H1 (cell line): ENCODE measurements at regions not wholly inside any gene's neighbourhood (a gene's known extent, or its start where the extent isn't known, plus 50 kb on each side); places are given as distances from the start of the nearest gene placed in this dataset.

Experiments used
- EGR1 ChIP-seq: IDR thresholded peaks from 2 replicates; pipeline ENCODE4 v1.6.1; 2011; ENCODE audit warnings: low read depth, low read length, borderline replicate concordance
- EZH2 ChIP-seq: fragments of 200-600 bp; sonication (generic); IDR thresholded peaks from 2 replicates; pipeline ENCODE4 v1.7.1; 2012; ENCODE audit warnings: low read depth, mild to moderate bottlenecking, moderate library complexity, low read length, inconsistent platforms; ENCODE audit not compliant: severe bottlenecking
- GABPA ChIP-seq: IDR thresholded peaks from 2 replicates; pipeline ENCODE4 v1.6.1; 2011; ENCODE audit warnings: mild to moderate bottlenecking, low read length, moderate library complexity, borderline replicate concordance; ENCODE audit not compliant: insufficient read depth
- JUN ChIP-seq: IDR thresholded peaks from 2 replicates; pipeline ENCODE4 v1.6.1; 2011; ENCODE audit warnings: low read depth, mild to moderate bottlenecking, improper control_type of control experiment, low read length
- JUND ChIP-seq: IDR thresholded peaks from 2 replicates; pipeline ENCODE4 v1.6.1; 2011; ENCODE audit warnings: mild to moderate bottlenecking, improper control_type of control experiment, low read length
- POLR2A ChIP-seq, 2 experiments: IDR thresholded peaks; 1 replicate in 1 of 2; 2 replicates in 1 of 2; pipeline ENCODE4 v1.6.1; 2011; ENCODE audit warnings: low read depth in 2 of 2, low read length in 2 of 2, mild to moderate bottlenecking in 2 of 2; ENCODE audit errors: control extremely low read depth in 1 of 2
- POLR2AphosphoS5 ChIP-seq: IDR thresholded peaks from 2 replicates; pipeline ENCODE4 v1.6.1; 2011; ENCODE audit warnings: low read depth, low read length
- SP1 ChIP-seq: IDR thresholded peaks from 2 replicates; pipeline ENCODE4 v1.6.1; 2011; ENCODE audit warnings: low read depth, low read length
- SRF ChIP-seq: IDR thresholded peaks from 2 replicates; pipeline ENCODE4 v1.6.1; 2011; ENCODE audit warnings: mild to moderate bottlenecking, low read depth, low read length, moderate library complexity
- TBP ChIP-seq: IDR thresholded peaks from 2 replicates; pipeline ENCODE4 v1.6.1; 2011; ENCODE audit warnings: low read depth, low read length, improper control_type of control experiment
- TF ChIP-seq, protein P1 (sequence below), 3 experiments: IDR thresholded peaks; 1 replicate in 2 of 3; 2 replicates in 1 of 3; pipeline versions ENCODE4 v1.5.1 to v1.6.1; 2011; ENCODE audit warnings: low read length in 3 of 3, mild to moderate bottlenecking in 3 of 3, inconsistent platforms in 2 of 3, low read depth in 1 of 3, moderate library complexity in 1 of 3; ENCODE audit not compliant: insufficient read depth in 1 of 3; ENCODE audit errors: control extremely low read depth in 1 of 3
- TF ChIP-seq, protein P2 (sequence below): IDR thresholded peaks from 2 replicates; pipeline ENCODE4 v1.6.1; 2011; ENCODE audit warnings: low read length, improper control_type of control experiment

DNA sequence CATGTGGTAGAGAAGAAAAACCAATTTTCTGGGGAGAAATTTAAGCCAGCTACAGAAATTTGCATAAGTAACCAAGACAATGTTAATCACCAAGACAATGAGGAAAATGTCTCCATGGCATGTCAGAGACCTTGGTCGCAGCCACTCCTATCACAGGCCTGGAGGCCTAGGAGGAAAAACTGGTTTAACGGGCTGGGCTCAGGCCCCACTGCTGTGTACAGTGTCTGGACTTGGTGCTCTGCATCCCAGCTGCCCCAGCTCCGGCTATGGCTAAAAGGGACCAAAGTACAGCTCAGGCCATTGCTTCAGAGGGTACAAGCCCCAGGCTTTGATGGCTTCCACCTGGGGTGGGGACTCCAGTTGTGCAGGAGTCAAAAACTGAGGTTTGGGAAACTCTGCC, 1075.1 kb upstream of the CDH18 start:
- TF ChIP-seq TBP (no peak), EZH2 (no peak), SRF (no peak), POLR2A (IDR thresholded peaks at IDR 0.05; ENCODE audit: control extremely low read depth in 1 of 2, low read depth in 2 of 2, low read length in 2 of 2) (no peak), JUN (no peak), GABPA (no peak), SP1 (no peak), POLR2AphosphoS5 (no peak), EGR1 (no peak), JUND (no peak)
- TF ChIP-seq, protein P1, sequence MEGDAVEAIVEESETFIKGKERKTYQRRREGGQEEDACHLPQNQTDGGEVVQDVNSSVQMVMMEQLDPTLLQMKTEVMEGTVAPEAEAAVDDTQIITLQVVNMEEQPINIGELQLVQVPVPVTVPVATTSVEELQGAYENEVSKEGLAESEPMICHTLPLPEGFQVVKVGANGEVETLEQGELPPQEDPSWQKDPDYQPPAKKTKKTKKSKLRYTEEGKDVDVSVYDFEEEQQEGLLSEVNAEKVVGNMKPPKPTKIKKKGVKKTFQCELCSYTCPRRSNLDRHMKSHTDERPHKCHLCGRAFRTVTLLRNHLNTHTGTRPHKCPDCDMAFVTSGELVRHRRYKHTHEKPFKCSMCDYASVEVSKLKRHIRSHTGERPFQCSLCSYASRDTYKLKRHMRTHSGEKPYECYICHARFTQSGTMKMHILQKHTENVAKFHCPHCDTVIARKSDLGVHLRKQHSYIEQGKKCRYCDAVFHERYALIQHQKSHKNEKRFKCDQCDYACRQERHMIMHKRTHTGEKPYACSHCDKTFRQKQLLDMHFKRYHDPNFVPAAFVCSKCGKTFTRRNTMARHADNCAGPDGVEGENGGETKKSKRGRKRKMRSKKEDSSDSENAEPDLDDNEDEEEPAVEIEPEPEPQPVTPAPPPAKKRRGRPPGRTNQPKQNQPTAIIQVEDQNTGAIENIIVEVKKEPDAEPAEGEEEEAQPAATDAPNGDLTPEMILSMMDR (IDR thresholded peaks at IDR 0.05; ENCODE audit: control extremely low read depth in 1 of 3, insufficient read depth in 1 of 3, low read depth in 1 of 3, low read length in 3 of 3) = no peak
- TF ChIP-seq, protein P2, sequence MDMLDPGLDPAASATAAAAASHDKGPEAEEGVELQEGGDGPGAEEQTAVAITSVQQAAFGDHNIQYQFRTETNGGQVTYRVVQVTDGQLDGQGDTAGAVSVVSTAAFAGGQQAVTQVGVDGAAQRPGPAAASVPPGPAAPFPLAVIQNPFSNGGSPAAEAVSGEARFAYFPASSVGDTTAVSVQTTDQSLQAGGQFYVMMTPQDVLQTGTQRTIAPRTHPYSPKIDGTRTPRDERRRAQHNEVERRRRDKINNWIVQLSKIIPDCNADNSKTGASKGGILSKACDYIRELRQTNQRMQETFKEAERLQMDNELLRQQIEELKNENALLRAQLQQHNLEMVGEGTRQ = no peak
